HEK293 (cell line): ENCODE measurements at regions not wholly inside any gene's neighbourhood (a gene's known extent, or its start where the extent isn't known, plus 50 kb on each side); places are given as distances from the start of the nearest gene placed in this dataset.

ENCODE experiments used
- CTCF ChIP-seq: fragments of 450-650 bp; formaldehyde crosslinking; IDR thresholded peaks from 2 replicates; pipeline ENCODE4 v1.5.1; 2016; ENCODE audit warnings: missing biosample characterization, missing genetic modification characterization
- ZNF274 ChIP-seq, 2 experiments: fragments of 200-500 bp in 1 of 2; fragments of 450-650 bp in 1 of 2; sonication (Bioruptor generic) in 1 of 2; formaldehyde crosslinking in 1 of 2; IDR thresholded peaks; 2 replicates each; pipeline versions ENCODE4 v1.5.1 to v1.6.1; 2014 to 2016; ENCODE audit warnings: borderline replicate concordance in 1 of 2, inconsistent platforms in 1 of 2, low read length in 1 of 2, missing biosample characterization in 1 of 2, missing genetic modification characterization in 1 of 2

DNA sequence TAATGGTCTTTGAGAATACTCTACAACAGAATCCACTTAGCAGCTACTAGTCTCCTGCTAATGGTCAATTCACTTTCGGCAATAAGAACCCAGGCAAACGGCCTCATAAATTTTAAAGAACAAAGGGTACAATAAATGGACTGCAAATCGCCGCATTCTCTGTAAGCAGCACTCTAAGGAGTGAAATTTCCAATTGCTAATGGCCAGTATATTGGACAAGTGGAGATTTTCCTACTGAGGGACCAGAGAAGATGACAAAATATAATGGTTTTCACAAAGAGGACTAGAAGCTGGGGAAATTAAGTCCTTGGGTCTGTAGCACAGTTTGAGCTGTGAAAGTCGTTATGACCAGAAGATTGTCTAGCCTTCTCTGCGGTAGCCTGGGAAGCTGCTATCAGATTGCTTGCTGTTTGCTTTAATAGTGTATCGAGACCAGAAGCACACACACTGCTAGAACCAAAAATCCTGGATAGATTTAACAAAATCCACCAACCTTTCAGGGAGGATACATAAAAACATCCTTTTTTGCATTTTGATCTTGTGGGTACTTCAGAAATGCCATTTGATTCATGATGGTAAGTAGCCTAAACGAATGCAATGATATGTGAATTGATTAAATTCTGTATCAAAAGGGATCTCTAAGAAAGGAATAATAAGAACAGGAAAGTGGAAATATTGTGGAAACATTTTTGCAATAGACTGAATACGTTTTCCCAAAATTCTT lies 53.6 kb upstream of the ATP8B1 start:
- TF ChIP-seq ZNF274 (IDR thresholded peaks at IDR 0.05; ENCODE audit: low read length) (no peak), ZNF274 (tag by site-specific recombination; IDR thresholded peaks at IDR 0.05; ENCODE audit: borderline replicate concordance) (no peak), CTCF (tag by site-specific recombination) (no peak)
